BJ (cell line): ENCODE measurements at regions not wholly inside any gene's neighbourhood (a gene's known extent, or its start where the extent isn't known, plus 50 kb on each side); places are given as distances from the start of the nearest gene placed in this dataset.

Experiments
- CTCF ChIA-PET: fragments of 350-600 bp; formaldehyde crosslinking; extraction: SDS; loops from one replicate; lab custom pipeline; 2021; ENCODE audit warnings: antibody characterized with exemption, inconsistent platforms; lab: Yijun Ruan, JAX
- POLR2A ChIA-PET: fragments of 300-600 bp; sonication (Branson Sonifier 250); formaldehyde crosslinking; extraction: SDS; loops from one replicate; lab custom pipeline; 2021; ENCODE audit warnings: antibody characterized with exemption; lab: Charles Lee
- DNase-seq: peaks from one replicate; pipeline ENCODE4 v3.0.0-alpha.2; 2011; ENCODE audit warnings: low read depth
- H3K27me3 ChIP-seq: 2 replicates; pipeline ENCODE4 v1.6.0; 2011; ENCODE audit warnings: low read length; ENCODE audit not compliant: control insufficient read depth, insufficient read depth
- H3K36me3 ChIP-seq: 2 replicates; pipeline ENCODE4 v1.5.1; 2011; ENCODE audit warnings: low read length; ENCODE audit not compliant: control insufficient read depth, insufficient read depth
- H3K4me3 ChIP-seq: 2 replicates; pipeline ENCODE4 v1.5.1; 2011; ENCODE audit warnings: low read depth, mild to moderate bottlenecking, control low read depth, low read length
- CTCF ChIP-seq: IDR thresholded peaks from 2 replicates; pipeline ENCODE4 v1.5.1; 2011; ENCODE audit warnings: low read depth, mild to moderate bottlenecking, control low read depth, inconsistent platforms, low read length, moderate library complexity; ENCODE audit not compliant: insufficient read depth

- no peak for TF ChIP-seq CTCF
- Histone ChIP-seq H3K27me3 (peaks cover 12% of the 10 kb centered on the region), H3K36me3 (no peaks in the 10 kb centered on the region), H3K4me3 (no peak overlapping the region)
- no peak for DNase-seq
- POLR2A ChIA-PET, result no interaction called here
- CTCF ChIA-PET, result no interaction called here
Observed at GRCh38 chr6:3610921-3611320, 140.6 kb downstream of the PXDC1 start.

- POLR2A ChIA-PET, result no interaction called here
- TF ChIP-seq CTCF, result no peak
- CTCF ChIA-PET, result no interaction called here
- Histone ChIP-seq H3K36me3 (no peaks in the 10 kb centered on the region), H3K4me3 (no peak overlapping the region), H3K27me3 (peaks cover 8% of the 10 kb centered on the region)
- no peak for DNase-seq
Observed at GRCh38 chr6:3610206-3610605, 141.3 kb downstream of the PXDC1 start.

GRCh38 chr6:3609388-3609787 is 142.1 kb downstream of the PXDC1 start:
- H3K4me3 ChIP-seq, result no peak overlapping the region
- no peak for TF ChIP-seq CTCF
- CTCF ChIA-PET, result no interaction called here
- H3K27me3 ChIP-seq, result peaks cover 6% of the 10 kb centered on the region
- no peaks in the 10 kb centered on the region for H3K36me3 ChIP-seq
- no peak for DNase-seq
- POLR2A ChIA-PET, result no interaction called here

- Histone ChIP-seq H3K4me3 (no peak overlapping the region), H3K27me3 (peaks cover 6% of the 10 kb centered on the region), H3K36me3 (no peaks in the 10 kb centered on the region)
- ChIA-PET CTCF (no interaction called here), POLR2A (no interaction called here)
- DNase-seq, result no peak
- no peak for TF ChIP-seq CTCF
Observed at GRCh38 chr6:3608159-3608558, 143.4 kb downstream of the PXDC1 start.

GRCh38 chr6:3607599-3607998 is 143.9 kb downstream of the PXDC1 start:
- H3K27me3 ChIP-seq, result peaks cover 6% of the 10 kb centered on the region
- CTCF ChIA-PET, result no interaction called here
- POLR2A ChIA-PET, result no interaction called here
- H3K36me3 ChIP-seq, result no peaks in the 10 kb centered on the region
- no peak overlapping the region for H3K4me3 ChIP-seq
- no peak for DNase-seq
- no peak for TF ChIP-seq CTCF
